OCI-LY1 (cell line): ENCODE measurements at regions not wholly inside any gene's neighbourhood (a gene's known extent, or its start where the extent isn't known, plus 50 kb on each side); places are given as distances from the start of the nearest gene placed in this dataset.

Experiments used
- EZH2 ChIP-seq: fragments of 200-600 bp; sonication (generic), shearing (Covaris generic); IDR thresholded peaks from 2 replicates; pipeline ENCODE4 v1.8.0; 2017; ENCODE audit warnings: borderline replicate concordance, mixed run types, mild to moderate bottlenecking, antibody characterized with exemption, low read length, moderate library complexity, mixed read lengths
- TF ChIP-seq, protein P1 (sequence below): fragments of 200-600 bp; sonication (generic), shearing (Covaris generic); IDR thresholded peaks from 2 replicates; pipeline ENCODE4 v1.5.1; 2017; ENCODE audit warnings: mild to moderate bottlenecking, antibody characterized with exemption, low read length, moderate library complexity, mixed read lengths

GRCh38 chr16:22753451-22753850 lies 60.5 kb upstream of the HS3ST2 start:
- TF ChIP-seq, protein P1, sequence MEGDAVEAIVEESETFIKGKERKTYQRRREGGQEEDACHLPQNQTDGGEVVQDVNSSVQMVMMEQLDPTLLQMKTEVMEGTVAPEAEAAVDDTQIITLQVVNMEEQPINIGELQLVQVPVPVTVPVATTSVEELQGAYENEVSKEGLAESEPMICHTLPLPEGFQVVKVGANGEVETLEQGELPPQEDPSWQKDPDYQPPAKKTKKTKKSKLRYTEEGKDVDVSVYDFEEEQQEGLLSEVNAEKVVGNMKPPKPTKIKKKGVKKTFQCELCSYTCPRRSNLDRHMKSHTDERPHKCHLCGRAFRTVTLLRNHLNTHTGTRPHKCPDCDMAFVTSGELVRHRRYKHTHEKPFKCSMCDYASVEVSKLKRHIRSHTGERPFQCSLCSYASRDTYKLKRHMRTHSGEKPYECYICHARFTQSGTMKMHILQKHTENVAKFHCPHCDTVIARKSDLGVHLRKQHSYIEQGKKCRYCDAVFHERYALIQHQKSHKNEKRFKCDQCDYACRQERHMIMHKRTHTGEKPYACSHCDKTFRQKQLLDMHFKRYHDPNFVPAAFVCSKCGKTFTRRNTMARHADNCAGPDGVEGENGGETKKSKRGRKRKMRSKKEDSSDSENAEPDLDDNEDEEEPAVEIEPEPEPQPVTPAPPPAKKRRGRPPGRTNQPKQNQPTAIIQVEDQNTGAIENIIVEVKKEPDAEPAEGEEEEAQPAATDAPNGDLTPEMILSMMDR: no peak
- no peak for TF ChIP-seq EZH2
